ENCODE measurements at regions not wholly inside any gene's neighbourhood (a gene's known extent, or its start where the extent isn't known, plus 50 kb on each side); places are given as distances from the start of the nearest gene placed in this dataset.

- Histone ChIP-seq H4K20me1 (ENCODE audit: insufficient read depth, low read length) (no peaks in the 10 kb centered on the region), H3K27ac (ENCODE audit: extremely low read length, insufficient read depth, low read length) (no peak overlapping the region), H3K36me3 (replicated peaks in 1 of 2; ENCODE audit: control insufficient read depth in 1 of 2, insufficient read depth in 2 of 2, low read length in 2 of 2) (no peaks in the 10 kb centered on the region), H3K4me2 (ENCODE audit: low read depth, low read length) (no peak overlapping the region), H3K27me3 (ENCODE audit: control insufficient read depth in 1 of 2, insufficient read depth in 2 of 2, low read length in 2 of 2) (no peaks in the 10 kb centered on the region), H3K4me1 (ENCODE audit: insufficient read depth, low read length) (no peaks in the 10 kb centered on the region), H2AFZ (ENCODE audit: low read length) (no peak overlapping the region), H3K4me3 (replicated peaks in 1 of 3; ENCODE audit: insufficient read depth in 1 of 3, low read depth in 2 of 3, low read length in 3 of 3) (no peak overlapping the region), H3K9ac (ENCODE audit: insufficient read depth, low read depth, low read length) (no peak overlapping the region), H3K79me2 (ENCODE audit: insufficient read depth, low read length) (no peaks in the 10 kb centered on the region), H3K9me3 (ENCODE audit: low read length) (peaks cover 73% of the 10 kb centered on the region)
- in situ Hi-C loops (cut with HindIII; ENCODE audit: extremely low pct_ligation_motif_present, low pct_unique_long_range_greater_than_20kb), result no loop called here
- 6% methylated on average over 2 of the region's 2 CpGs for WGBS (ENCODE audit: low lambda C conversion rate)
- ATAC-seq (no peak), DNase-seq (ENCODE audit: low spot score) (no peak), FAIRE-seq (no peak)
- ChIA-PET POLR2A (no interaction called here), CTCF (ENCODE audit: low intra/inter-chr PET ratio, low total read pairs) (no interaction called here)
- intact Hi-C loops (cut with micrococcal nuclease; ENCODE audit: unreplicated experiment), result no loop called here
- no TSS peak for BruUV-seq (replicated peaks)
- TF ChIP-seq, protein P1, sequence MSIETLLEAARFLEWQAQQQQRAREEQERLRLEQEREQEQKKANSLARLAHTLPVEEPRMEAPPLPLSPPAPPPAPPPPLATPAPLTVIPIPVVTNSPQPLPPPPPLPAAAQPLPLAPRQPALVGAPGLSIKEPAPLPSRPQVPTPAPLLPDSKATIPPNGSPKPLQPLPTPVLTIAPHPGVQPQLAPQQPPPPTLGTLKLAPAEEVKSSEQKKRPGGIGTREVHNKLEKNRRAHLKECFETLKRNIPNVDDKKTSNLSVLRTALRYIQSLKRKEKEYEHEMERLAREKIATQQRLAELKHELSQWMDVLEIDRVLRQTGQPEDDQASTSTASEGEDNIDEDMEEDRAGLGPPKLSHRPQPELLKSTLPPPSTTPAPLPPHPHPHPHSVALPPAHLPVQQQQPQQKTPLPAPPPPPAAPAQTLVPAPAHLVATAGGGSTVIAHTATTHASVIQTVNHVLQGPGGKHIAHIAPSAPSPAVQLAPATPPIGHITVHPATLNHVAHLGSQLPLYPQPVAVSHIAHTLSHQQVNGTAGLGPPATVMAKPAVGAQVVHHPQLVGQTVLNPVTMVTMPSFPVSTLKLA (IDR thresholded peaks at IDR 0.05), result no peak
- no peak for TF ChIP-seq NFRKB (IDR thresholded peaks at IDR 0.05)
- no peak for TF ChIP-seq STAT5B (CRISPR knock-in tag; IDR thresholded peaks at IDR 0.05)
- no peak for TF ChIP-seq HINFP (CRISPR knock-in tag; IDR thresholded peaks at IDR 0.05; ENCODE audit: low read depth)
- TF ChIP-seq PLRG1 (conservative IDR thresholded peaks at IDR 0.05), result no peak
- no peak for TF ChIP-seq ZNF572 (CRISPR knock-in tag; IDR thresholded peaks at IDR 0.05)
- no peak for TF ChIP-seq TMF1 (CRISPR knock-in tag; IDR thresholded peaks at IDR 0.05; ENCODE audit: low read depth)
- TF ChIP-seq XRCC5 (optimal IDR thresholded peaks at IDR 0.05; ENCODE audit: low read length), result no peak
- no peak for TF ChIP-seq POLR2A (IDR thresholded peaks at IDR 0.05; ENCODE audit: insufficient read depth in 1 of 2, low read depth in 2 of 2, low read length in 2 of 2)
- TF ChIP-seq MIER3 (CRISPR knock-in tag; IDR thresholded peaks at IDR 0.05; ENCODE audit: borderline replicate concordance), result no peak
- no peak for TF ChIP-seq FOXK1 (CRISPR knock-in tag; IDR thresholded peaks at IDR 0.05; ENCODE audit: borderline replicate concordance, low read depth)
- no peak for TF ChIP-seq ZSCAN12 (CRISPR knock-in tag; IDR thresholded peaks at IDR 0.05)
- TF ChIP-seq, protein P2, sequence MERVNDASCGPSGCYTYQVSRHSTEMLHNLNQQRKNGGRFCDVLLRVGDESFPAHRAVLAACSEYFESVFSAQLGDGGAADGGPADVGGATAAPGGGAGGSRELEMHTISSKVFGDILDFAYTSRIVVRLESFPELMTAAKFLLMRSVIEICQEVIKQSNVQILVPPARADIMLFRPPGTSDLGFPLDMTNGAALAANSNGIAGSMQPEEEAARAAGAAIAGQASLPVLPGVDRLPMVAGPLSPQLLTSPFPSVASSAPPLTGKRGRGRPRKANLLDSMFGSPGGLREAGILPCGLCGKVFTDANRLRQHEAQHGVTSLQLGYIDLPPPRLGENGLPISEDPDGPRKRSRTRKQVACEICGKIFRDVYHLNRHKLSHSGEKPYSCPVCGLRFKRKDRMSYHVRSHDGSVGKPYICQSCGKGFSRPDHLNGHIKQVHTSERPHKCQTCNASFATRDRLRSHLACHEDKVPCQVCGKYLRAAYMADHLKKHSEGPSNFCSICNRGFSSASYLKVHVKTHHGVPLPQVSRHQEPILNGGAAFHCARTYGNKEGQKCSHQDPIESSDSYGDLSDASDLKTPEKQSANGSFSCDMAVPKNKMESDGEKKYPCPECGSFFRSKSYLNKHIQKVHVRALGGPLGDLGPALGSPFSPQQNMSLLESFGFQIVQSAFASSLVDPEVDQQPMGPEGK (CRISPR knock-in tag; IDR thresholded peaks at IDR 0.05), result no peak
- TF ChIP-seq, protein P3, sequence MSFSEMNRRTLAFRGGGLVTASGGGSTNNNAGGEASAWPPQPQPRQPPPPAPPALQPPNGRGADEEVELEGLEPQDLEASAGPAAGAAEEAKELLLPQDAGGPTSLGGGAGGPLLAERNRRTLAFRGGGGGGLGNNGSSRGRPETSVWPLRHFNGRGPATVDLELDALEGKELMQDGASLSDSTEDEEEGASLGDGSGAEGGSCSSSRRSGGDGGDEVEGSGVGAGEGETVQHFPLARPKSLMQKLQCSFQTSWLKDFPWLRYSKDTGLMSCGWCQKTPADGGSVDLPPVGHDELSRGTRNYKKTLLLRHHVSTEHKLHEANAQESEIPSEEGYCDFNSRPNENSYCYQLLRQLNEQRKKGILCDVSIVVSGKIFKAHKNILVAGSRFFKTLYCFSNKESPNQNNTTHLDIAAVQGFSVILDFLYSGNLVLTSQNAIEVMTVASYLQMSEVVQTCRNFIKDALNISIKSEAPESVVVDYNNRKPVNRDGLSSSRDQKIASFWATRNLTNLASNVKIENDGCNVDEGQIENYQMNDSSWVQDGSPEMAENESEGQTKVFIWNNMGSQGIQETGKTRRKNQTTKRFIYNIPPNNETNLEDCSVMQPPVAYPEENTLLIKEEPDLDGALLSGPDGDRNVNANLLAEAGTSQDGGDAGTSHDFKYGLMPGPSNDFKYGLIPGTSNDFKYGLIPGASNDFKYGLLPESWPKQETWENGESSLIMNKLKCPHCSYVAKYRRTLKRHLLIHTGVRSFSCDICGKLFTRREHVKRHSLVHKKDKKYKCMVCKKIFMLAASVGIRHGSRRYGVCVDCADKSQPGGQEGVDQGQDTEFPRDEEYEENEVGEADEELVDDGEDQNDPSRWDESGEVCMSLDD (CRISPR knock-in tag; IDR thresholded peaks at IDR 0.05; ENCODE audit: borderline replicate concordance), result no peak
- no peak for TF ChIP-seq ZNF280D (CRISPR knock-in tag; IDR thresholded peaks at IDR 0.05)
These were observed 304.8 kb upstream of the DDI1 start for GRCh38 chr11:103731670-103732069.

Measured in HepG2 (cell line).